GM21528 (cell line): ENCODE measurements at regions not wholly inside any gene's neighbourhood (a gene's known extent, or its start where the extent isn't known, plus 50 kb on each side); places are given as distances from the start of the nearest gene placed in this dataset.

Experiments used
- ATAC-seq: cut with Tn5 transposase; IDR thresholded peaks from one replicate; pipeline ENCODE4 v1.9.1; 2021; ENCODE audit warnings: mild to moderate bottlenecking, moderate library complexity; ENCODE audit not compliant: unreplicated experiment, low FRiP score

- no peak for ATAC-seq
These were observed 121.3 kb downstream of the BBS10 start for GRCh38 chr12:76226956-76227355.

- ATAC-seq, result no peak
These were observed 121.8 kb downstream of the BBS10 start for GRCh38 chr12:76226397-76226796.

- ATAC-seq, result no peak
These were observed 124.3 kb downstream of the BBS10 start for GRCh38 chr12:76223869-76224268.

- no peak for ATAC-seq
These were observed 127.2 kb downstream of the BBS10 start for GRCh38 chr12:76220980-76221379.

- ATAC-seq, result no peak
These were observed 128.4 kb downstream of the BBS10 start for GRCh38 chr12:76219806-76220205.

GRCh38 chr12:76216585-76217472 is 131.4 kb downstream of the BBS10 start:
- no peak for ATAC-seq

- no peak for ATAC-seq
These were observed 123.6 kb upstream of the NAP1L1 start for GRCh38 chr12:76208129-76208528.

- no peak for ATAC-seq
These were observed 122.2 kb upstream of the NAP1L1 start for GRCh38 chr12:76206677-76207072.

- ATAC-seq, result no peak
These were observed 121.7 kb upstream of the NAP1L1 start for GRCh38 chr12:76206039-76206676.

- ATAC-seq, result no peak
These were observed 118.1 kb upstream of the NAP1L1 start for GRCh38 chr12:76202621-76203020.

GRCh38 chr12:76201758-76202157 is 117.3 kb upstream of the NAP1L1 start:
- ATAC-seq, result no peak

GRCh38 chr12:76201316-76201715 is 116.8 kb upstream of the NAP1L1 start:
- no peak for ATAC-seq

- ATAC-seq, result no peak
These were observed 115.3 kb upstream of the NAP1L1 start for GRCh38 chr12:76199808-76200207.

GRCh38 chr12:76198839-76199238 is 114.4 kb upstream of the NAP1L1 start:
- ATAC-seq, result no peak

- no peak for ATAC-seq
These were observed 112.8 kb upstream of the NAP1L1 start for GRCh38 chr12:76197283-76197682.

- no peak for ATAC-seq
These were observed 111.4 kb upstream of the NAP1L1 start for GRCh38 chr12:76195920-76196319.

GRCh38 chr12:76194724-76195123 is 110.2 kb upstream of the NAP1L1 start:
- ATAC-seq, result no peak

- no peak for ATAC-seq
These were observed 109.5 kb upstream of the NAP1L1 start for GRCh38 chr12:76193961-76194360.

GRCh38 chr12:76192416-76192815 is 107.9 kb upstream of the NAP1L1 start:
- no peak for ATAC-seq

- no peak for ATAC-seq
These were observed 105.8 kb upstream of the NAP1L1 start for GRCh38 chr12:76190299-76190698.

GRCh38 chr12:76189851-76190250 is 105.4 kb upstream of the NAP1L1 start:
- ATAC-seq, result no peak

GRCh38 chr12:76187177-76187576 is 102.7 kb upstream of the NAP1L1 start:
- no peak for ATAC-seq
